NCI-H1092 (cell line): ENCODE measurements at regions not wholly inside any gene's neighbourhood (a gene's known extent, or its start where the extent isn't known, plus 50 kb on each side); places are given as distances from the start of the nearest gene placed in this dataset.

Experiments used
- DNase-seq: peaks from one replicate; lab custom pipeline; 2025; lab: John Stamatoyannopoulos, UW

- no peak for DNase-seq
Measured at GRCh38 chr9:81847181-81847915, 80.9 kb upstream of the SPATA31D4 start.

GRCh38 chr9:81848472-81848871 lies 79.8 kb upstream of the SPATA31D4 start:
- DNase-seq: no peak

- no peak for DNase-seq
Measured at GRCh38 chr9:81849631-81850259, 78.5 kb upstream of the SPATA31D4 start.

- DNase-seq: no peak
Measured at GRCh38 chr9:81850724-81851123, 77.5 kb upstream of the SPATA31D4 start.

- peak; percentile 66 for DNase-seq
Measured at GRCh38 chr9:81851340-81851739, 76.9 kb upstream of the SPATA31D4 start.

- DNase-seq: no peak
Measured at GRCh38 chr9:81852820-81853219, 75.4 kb upstream of the SPATA31D4 start.

- DNase-seq: no peak
Measured at GRCh38 chr9:81855538-81855937, 72.7 kb upstream of the SPATA31D4 start.

- DNase-seq: no peak
Measured at GRCh38 chr9:81858657-81859430, 69.4 kb upstream of the SPATA31D4 start.

- DNase-seq: no peak
Measured at GRCh38 chr9:81860581-81860980, 67.6 kb upstream of the SPATA31D4 start.

- DNase-seq: no peak
Measured at GRCh38 chr9:81861644-81862043, 66.6 kb upstream of the SPATA31D4 start.

GRCh38 chr9:81868145-81868544 lies 60.1 kb upstream of the SPATA31D4 start:
- no peak for DNase-seq

- no peak for DNase-seq
Measured at GRCh38 chr9:81871695-81872094, 56.5 kb upstream of the SPATA31D4 start.

- DNase-seq: no peak
Measured at GRCh38 chr9:81874250-81874649, 54.0 kb upstream of the SPATA31D4 start.

GRCh38 chr9:81874931-81875330 lies 53.3 kb upstream of the SPATA31D4 start:
- no peak for DNase-seq

- DNase-seq: no peak
Measured at GRCh38 chr9:81877047-81877446, 51.2 kb upstream of the SPATA31D4 start.
